GM21526 (cell line): ENCODE measurements at regions not wholly inside any gene's neighbourhood (a gene's known extent, or its start where the extent isn't known, plus 50 kb on each side); places are given as distances from the start of the nearest gene placed in this dataset.

Experiments used
- ATAC-seq: cut with Tn5 transposase; IDR thresholded peaks from one replicate; pipeline ENCODE4 v1.9.1; 2021; ENCODE audit warnings: moderate library complexity; ENCODE audit not compliant: unreplicated experiment, low FRiP score

GRCh38 chr18:39774957-39775598 is 2180.0 kb upstream of the PIK3C3 start:
- ATAC-seq: no peak

DNA sequence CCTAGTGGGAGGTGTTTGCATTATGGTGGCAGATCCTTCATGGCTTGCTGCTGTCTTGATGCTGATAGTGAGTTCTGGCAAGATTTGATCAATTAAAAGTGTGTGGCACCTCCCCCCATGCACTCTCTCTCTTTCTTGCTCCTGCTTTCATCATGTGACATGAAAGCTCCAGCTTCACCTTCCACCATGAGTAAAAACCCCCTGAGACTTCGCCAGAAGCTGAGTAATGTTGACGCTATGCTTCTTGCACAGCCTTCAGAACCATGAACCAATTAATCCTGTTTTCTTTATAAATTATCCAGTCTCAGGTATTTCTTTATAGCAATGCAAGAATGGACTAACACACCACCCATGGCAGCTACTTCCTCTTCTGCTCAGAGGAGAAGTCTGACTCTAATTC is 2181.4 kb upstream of the PIK3C3 start:
- no peak for ATAC-seq

- ATAC-seq: no peak
Measured at GRCh38 chr18:39772155-39772919, 2182.7 kb upstream of the PIK3C3 start.

DNA sequence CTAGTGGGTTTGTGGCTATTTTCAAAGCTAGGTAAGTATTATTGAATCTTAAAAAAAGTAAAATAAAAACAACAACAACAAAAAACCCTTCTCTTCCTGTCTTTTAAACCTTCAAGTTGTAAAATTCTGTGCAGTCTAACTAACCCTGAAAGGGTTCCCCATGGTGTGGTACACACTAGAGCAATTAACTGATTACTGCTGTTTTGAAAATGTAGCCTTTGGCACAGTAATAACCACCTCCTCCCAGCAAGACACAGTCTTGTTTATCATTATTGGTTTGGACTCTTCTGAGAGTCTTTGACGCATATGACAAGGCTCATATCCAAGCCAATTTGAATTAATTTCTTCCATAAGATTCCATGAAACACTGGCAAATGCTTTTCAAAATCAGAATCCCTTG is 2184.6 kb upstream of the PIK3C3 start:
- ATAC-seq: no peak

DNA sequence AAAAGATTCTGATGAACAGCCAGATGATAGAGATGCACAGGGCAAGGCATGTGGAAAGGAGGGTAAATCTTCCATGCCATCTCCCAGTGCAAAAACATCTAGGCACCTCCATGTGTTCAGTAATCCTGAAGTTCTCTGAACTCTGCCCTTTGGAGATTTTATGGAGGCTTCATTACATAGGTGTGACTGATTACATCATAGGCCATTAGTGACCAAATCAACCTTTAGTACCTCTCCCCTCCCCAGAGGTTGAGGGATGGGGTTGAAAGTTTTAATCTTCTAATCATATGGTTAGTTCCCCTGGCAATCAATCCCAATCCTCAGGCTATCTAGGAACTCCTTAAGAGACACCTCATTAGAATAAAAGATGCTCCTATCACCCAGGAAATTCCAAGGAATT is 2190.2 kb upstream of the PIK3C3 start:
- no peak for ATAC-seq

DNA sequence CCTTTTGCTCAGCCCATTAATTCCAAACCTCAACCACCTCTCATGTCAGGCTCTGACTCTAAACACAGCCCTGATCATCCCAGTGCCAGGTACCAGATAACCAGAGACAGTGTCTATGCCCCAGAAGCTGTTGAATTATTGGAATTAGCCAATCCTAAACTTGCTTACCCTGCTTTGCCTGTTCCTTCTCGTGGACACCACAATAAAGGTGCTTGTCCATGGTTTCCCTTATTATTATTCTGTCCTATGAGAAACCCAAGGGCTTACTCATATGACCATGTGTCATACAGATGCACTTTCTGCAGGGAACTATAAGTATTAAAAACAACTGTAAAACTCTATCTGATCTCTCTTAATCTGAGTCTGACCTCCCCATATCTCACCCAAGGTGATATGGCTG is 2193.8 kb upstream of the PIK3C3 start:
- no peak for ATAC-seq

GRCh38 chr18:39759926-39760325 is 2194.3 kb upstream of the CELF4 start:
- ATAC-seq: no peak

GRCh38 chr18:39753178-39753577 is 2187.6 kb upstream of the CELF4 start:
- no peak for ATAC-seq

GRCh38 chr18:39752351-39752750 is 2186.8 kb upstream of the CELF4 start:
- no peak for ATAC-seq

- ATAC-seq: no peak
Measured at GRCh38 chr18:39751921-39752320, 2186.3 kb upstream of the CELF4 start.

GRCh38 chr18:39751161-39751560 is 2185.6 kb upstream of the CELF4 start:
- ATAC-seq: no peak

DNA sequence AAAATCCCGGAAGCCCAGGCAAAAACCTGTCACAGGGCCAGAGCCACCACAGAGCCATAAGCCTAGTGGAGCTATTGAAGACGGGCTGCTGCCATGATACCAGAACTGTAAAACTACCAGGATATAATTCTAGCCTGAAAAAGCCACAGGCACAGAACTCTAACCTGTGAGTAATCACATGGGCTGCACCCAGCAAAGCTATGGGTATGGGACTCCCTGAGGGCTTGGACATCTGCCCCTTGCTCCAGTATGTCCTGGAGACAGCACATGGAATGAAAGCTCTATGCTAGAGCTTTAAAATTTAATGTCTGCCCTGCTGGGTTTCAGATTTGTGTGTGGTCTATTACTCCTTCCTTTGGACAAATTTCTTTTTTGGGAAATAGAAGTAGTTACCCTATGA is 2183.6 kb upstream of the CELF4 start:
- no peak for ATAC-seq

- ATAC-seq: no peak
Measured at GRCh38 chr18:39748727-39749126, 2183.1 kb upstream of the CELF4 start.

DNA sequence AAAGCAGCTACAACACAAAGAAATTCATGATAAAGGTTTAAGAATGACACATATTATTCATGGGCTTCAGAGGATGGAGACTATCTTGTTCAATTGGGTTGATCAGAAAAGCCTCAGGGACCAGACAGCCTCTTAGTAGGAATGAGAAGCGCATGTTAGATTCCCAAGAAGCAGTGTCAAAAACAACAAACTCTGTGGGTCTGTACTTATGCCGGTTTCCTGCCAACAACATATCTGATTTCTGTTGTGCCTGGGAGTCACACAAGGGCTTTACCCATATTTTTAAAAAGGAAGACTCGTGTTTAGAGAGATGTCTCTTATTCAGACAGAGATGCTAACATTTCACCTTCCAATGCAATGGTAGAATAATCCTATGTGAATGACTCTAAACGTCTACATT is 2180.6 kb upstream of the CELF4 start:
- no peak for ATAC-seq

DNA sequence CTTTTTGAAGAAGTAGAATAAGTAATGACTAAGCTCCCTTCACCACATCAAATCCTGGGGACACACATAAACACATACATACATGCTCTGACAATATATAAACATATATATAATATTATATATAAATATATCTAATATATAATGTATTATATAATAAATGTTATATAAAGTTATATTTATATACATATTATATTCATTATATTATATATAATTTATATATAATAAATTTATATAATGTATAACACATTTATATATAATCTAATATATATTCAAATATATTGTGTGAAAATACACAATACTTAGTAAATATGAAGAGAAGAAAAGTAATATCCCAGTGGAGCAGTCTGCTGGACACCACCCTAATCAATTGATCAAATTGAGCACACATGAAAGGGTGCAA is 2177.9 kb upstream of the CELF4 start:
- no peak for ATAC-seq

DNA sequence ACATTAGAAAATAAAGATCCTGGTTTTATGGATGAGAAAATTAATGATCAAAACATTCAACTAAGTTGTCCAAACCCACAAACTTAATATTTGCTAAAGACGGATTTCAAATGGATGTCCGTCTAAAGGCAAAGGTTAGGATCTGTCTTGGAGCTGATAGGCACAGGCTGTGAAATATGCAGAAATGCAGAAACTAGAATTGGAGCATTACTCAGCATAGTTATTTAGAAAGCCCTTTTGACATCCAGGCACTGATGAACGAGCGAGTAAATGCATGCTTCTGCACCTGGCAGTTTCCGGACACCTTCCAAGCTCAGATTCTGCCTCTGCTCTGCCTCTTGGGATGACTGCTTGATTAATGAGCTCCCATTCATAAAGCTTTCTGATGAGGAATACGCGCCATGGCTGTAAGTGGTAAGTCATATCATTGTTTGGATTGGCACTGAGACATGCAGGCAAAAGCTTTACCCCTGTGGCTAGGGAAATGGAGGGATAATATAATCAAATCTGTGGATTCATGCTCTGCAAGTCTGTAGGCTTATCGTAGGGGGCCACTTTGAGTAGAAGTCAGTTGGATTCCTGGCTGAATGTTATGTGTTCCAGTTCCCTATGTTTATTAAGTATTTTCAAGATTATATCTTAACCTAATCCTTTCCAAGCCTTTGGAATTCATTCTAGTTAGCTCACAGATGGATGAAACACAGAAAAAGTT is 2176.3 kb upstream of the CELF4 start:
- ATAC-seq: no peak

DNA sequence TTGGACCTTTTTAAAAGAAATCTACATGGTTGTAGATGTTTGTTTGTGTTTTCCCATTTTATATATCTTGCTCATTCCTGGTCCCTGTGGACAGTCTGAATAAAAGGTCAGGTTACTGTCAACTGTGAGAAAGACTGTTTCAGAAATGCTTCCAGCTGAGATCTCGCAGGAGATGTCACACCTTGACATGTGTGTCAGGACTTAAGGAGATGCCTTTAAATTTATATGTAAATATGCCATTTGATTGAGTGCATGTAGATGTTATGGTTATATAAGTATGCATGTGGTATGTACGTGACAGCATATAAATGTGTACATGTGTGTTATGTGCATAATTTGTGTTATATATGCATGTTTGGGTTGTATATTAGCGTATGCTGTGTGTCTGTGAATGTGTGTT is 2172.3 kb upstream of the CELF4 start:
- ATAC-seq: no peak

DNA sequence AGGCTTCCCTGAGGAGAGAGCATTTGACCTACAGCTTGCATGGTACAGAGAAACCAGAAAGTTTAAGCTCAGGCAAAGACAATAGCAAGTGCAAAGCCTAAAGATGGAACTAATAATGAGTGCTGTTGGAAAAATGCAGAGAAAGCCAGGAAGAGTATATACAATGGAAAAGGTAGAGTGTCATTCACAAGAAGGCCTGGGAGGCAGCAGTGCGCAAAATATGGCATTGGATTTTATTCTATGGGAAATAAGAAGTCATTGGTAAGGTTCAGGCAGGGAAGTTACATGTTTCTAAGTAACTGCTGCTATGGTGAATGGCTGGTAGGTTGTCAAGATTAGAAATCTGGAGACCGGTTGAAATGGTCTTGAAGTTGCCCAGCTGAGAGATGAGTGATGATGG is 2167.3 kb upstream of the CELF4 start:
- ATAC-seq: no peak

GRCh38 chr18:39730606-39731005 is 2165.0 kb upstream of the CELF4 start:
- no peak for ATAC-seq

DNA sequence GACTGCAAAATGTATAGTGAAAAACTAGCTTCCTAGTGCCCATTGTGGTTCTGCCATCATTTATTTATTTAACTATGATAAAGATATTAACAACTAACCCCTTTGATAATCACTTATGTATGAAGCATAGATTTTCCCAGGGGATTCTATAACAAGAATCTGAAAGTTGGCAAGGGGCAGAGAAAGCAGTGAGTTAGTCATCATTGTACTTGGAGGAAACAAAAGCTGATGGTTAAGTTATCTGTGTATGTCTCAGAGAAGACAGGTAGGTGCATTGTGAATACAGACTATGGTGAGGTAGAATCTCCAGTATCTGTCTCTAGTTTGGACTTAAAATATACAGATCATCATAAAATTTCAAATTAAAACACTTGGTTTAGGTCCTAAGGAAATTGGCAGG is 2159.1 kb upstream of the CELF4 start:
- ATAC-seq: no peak

DNA sequence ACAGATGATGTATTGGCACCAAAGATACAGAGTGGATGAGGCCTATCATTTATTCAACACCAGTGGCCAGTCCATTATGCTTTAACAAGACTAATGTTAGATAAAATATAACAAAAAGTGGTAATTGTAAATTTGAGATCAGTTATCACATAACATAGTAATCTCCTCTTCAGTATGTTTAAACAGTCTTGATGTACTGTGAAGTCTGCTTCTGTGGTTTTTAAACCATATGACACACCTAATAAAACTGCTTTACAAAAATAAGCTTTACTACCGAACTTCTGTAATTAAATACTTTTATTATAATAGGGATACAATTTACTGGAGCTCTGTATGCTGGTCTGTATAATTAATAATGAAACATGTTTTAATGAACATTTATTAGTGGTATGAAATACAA is 2156.1 kb upstream of the CELF4 start:
- no peak for ATAC-seq

- no peak for ATAC-seq
Measured at GRCh38 chr18:39713961-39714360, 2148.4 kb upstream of the CELF4 start.
